ENCODE measurements at regions not wholly inside any gene's neighbourhood (a gene's known extent, or its start where the extent isn't known, plus 50 kb on each side); places are given as distances from the start of the nearest gene placed in this dataset.

DNA sequence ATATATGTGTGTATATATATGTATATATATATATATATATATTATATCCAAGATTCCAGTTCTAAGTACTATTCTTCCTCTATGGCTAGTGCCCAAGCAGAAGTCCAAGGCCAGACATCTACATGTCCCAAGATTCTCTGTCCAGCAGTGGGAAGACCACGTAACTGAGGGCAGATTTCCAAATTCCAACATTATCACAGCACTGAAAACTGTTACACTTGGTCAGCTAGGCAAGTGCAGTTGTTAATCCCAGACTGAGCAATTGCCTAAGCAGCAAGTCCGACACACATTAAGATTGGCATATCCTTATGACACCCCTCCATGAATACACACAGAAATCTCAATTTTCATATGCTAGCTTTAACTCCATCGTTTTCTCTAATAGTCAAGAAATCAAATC lies 1148.5 kb downstream of the IGSF11 start:
- TF ChIP-seq, protein P1, sequence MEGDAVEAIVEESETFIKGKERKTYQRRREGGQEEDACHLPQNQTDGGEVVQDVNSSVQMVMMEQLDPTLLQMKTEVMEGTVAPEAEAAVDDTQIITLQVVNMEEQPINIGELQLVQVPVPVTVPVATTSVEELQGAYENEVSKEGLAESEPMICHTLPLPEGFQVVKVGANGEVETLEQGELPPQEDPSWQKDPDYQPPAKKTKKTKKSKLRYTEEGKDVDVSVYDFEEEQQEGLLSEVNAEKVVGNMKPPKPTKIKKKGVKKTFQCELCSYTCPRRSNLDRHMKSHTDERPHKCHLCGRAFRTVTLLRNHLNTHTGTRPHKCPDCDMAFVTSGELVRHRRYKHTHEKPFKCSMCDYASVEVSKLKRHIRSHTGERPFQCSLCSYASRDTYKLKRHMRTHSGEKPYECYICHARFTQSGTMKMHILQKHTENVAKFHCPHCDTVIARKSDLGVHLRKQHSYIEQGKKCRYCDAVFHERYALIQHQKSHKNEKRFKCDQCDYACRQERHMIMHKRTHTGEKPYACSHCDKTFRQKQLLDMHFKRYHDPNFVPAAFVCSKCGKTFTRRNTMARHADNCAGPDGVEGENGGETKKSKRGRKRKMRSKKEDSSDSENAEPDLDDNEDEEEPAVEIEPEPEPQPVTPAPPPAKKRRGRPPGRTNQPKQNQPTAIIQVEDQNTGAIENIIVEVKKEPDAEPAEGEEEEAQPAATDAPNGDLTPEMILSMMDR (IDR thresholded peaks at IDR 0.05; ENCODE audit: insufficient read depth, low read depth, low read length) = no peak
- TF ChIP-seq EZH2 (IDR thresholded peaks at IDR 0.05; ENCODE audit: insufficient read depth, low read length) = no peak

All from astrocyte (in vitro differentiated cells and primary cell).